Body of pancreas (tissue), 4 donors: ENCODE measurements at regions not wholly inside any gene's neighbourhood (a gene's known extent, or its start where the extent isn't known, plus 50 kb on each side); places are given as distances from the start of the nearest gene placed in this dataset.
"Not testable (repeated sequence)": the region's sequence is repeated elsewhere in the genome, so short reads cannot be mapped to it uniquely, and the experiment has no call there.

Source experiments
- ATAC-seq: fragments of 150-250 bp; one replicate; pipeline ENCODE4 v1.9.1; 2016
- DNase-seq, 4 donors: peaks; one replicate each; pipeline ENCODE4 v3.0.0-alpha.2; 2019
- H3K27ac ChIP-seq, 4 donors: fragments of 200-600 bp; sonication (generic); 1 replicate in 3 of 4; 2 replicates in 1 of 4; pipeline versions ENCODE4 v1.5.1 to v1.6.1; 2016 to 2019; ENCODE audit warnings: mild to moderate bottlenecking in 1 of 4, mixed read lengths in 1 of 4, moderate library complexity in 1 of 4
- H3K27me3 ChIP-seq, 2 donors: fragments of 200-600 bp; sonication (generic); one replicate each; pipeline ENCODE4 v1.6.0; 2016; ENCODE audit warnings: mild to moderate bottlenecking in 1 of 2
- H3K36me3 ChIP-seq, 2 donors: fragments of 200-600 bp; sonication (generic); replicated peaks in 1 of 2; 2 replicates each; pipeline ENCODE4 v1.5.1; 2016; ENCODE audit warnings: low read depth in 2 of 2; ENCODE audit not compliant: insufficient read depth in 1 of 2
- H3K4me1 ChIP-seq: fragments of 200-600 bp; sonication (generic); one replicate; pipeline ENCODE4 v1.6.0; 2016
- H3K4me3 ChIP-seq, 2 donors: fragments of 200-600 bp; sonication (generic); 1 replicate in 1 of 2; 2 replicates in 1 of 2; pipeline ENCODE4 v1.5.1; 2016 to 2019
- H3K9me3 ChIP-seq, 3 donors: fragments of 200-600 bp; sonication (generic); 1 replicate in 2 of 3; 2 replicates in 1 of 3; pipeline ENCODE4 v1.5.1; 2016
- POLR2A ChIP-seq, 3 donors: fragments of 450-650 bp; IDR thresholded peaks; one replicate each; pipeline ENCODE4 v1.6.1; 2016; ENCODE audit warnings: antibody characterized with exemption in 3 of 3, mild to moderate bottlenecking in 2 of 3
- WGBS, 2 donors: methylation state at CpG; one replicate each; pipeline ENCODE4 v1.1.5; 2017; 5-methylcytosine and 5-hydroxymethylcytosine counted together
- intact Hi-C: fragments of 100-400 bp; cut with DNase I; formaldehyde crosslinking; loops from one replicate; pipeline ENCODE4 v1.15.1; 2023
- TF ChIP-seq, protein P1 (sequence below), 7 experiments: fragments of 450-650 bp in 4 of 7; fragments of 200-600 bp in 3 of 7; sonication (generic) in 3 of 7; IDR thresholded peaks; one replicate each; pipeline ENCODE4 v1.5.1; 2016 to 2019; ENCODE audit warnings: antibody characterized with exemption in 7 of 7

DNA sequence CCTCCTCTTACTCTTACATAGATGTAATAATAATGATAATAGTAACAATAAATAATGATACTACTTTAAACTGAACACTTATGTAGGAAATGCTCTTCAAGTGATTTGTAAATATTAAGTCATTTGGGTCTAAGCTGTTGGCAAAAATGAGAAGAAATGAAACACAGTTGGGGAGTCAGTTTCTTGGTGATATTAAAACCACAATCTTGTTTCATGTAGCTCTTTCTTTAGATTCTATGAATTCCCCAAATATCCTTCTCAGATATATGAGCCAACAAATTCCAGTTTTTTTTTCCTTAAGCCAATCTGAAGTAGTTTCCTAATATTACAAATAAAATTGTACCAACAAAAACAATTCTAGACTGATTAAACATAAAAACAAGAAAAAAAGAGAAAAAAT is 1115.6 kb upstream of the CNTN5 start:
- H3K36me3 ChIP-seq: no peaks in the 10 kb centered on the region
- ATAC-seq: no peak
- no peak overlapping the region for H3K4me3 ChIP-seq
- H3K4me1 ChIP-seq: no peaks in the 10 kb centered on the region
- TF ChIP-seq POLR2A (IDR thresholded peaks at IDR 0.05): no peak
- TF ChIP-seq, protein P1, sequence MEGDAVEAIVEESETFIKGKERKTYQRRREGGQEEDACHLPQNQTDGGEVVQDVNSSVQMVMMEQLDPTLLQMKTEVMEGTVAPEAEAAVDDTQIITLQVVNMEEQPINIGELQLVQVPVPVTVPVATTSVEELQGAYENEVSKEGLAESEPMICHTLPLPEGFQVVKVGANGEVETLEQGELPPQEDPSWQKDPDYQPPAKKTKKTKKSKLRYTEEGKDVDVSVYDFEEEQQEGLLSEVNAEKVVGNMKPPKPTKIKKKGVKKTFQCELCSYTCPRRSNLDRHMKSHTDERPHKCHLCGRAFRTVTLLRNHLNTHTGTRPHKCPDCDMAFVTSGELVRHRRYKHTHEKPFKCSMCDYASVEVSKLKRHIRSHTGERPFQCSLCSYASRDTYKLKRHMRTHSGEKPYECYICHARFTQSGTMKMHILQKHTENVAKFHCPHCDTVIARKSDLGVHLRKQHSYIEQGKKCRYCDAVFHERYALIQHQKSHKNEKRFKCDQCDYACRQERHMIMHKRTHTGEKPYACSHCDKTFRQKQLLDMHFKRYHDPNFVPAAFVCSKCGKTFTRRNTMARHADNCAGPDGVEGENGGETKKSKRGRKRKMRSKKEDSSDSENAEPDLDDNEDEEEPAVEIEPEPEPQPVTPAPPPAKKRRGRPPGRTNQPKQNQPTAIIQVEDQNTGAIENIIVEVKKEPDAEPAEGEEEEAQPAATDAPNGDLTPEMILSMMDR (IDR thresholded peaks at IDR 0.05): no peak
- no peaks in the 10 kb centered on the region for H3K27me3 ChIP-seq
- DNase-seq: no peak
- intact Hi-C loops: no loop called here
- H3K9me3 ChIP-seq: no peaks in the 10 kb centered on the region
- H3K27ac ChIP-seq: no peak overlapping the region

DNA sequence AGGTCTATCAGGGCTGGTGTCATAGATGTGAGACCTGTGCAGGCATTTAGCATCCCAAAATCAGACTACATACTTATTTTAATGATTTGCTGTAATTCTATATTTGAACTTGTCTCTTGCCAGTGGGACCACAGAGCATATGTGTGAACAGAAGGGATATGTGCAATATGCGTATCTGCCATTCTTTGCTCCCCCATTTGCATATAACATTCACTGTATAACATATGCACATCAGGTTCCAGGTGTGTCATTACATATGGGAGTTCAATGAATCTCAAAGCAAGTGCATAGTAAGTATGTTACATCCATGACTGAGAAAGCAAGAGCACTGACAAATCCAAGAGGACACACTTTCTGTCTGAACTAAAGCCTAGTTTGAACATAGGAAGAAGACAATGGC is 1115.1 kb upstream of the CNTN5 start:
- no peak for ATAC-seq
- Histone ChIP-seq H3K4me1 (no peaks in the 10 kb centered on the region), H3K9me3 (no peaks in the 10 kb centered on the region), H3K36me3 (no peaks in the 10 kb centered on the region), H3K4me3 (no peak overlapping the region), H3K27ac (no peak overlapping the region), H3K27me3 (no peaks in the 10 kb centered on the region)
- 63 to 68% methylated on average over 1 of the region's 1 CpG for WGBS, 2 donors
- no peak for DNase-seq
- intact Hi-C loops: no loop called here
- TF ChIP-seq, protein P1 (IDR thresholded peaks at IDR 0.05): no peak
- no peak for TF ChIP-seq POLR2A (IDR thresholded peaks at IDR 0.05)

DNA sequence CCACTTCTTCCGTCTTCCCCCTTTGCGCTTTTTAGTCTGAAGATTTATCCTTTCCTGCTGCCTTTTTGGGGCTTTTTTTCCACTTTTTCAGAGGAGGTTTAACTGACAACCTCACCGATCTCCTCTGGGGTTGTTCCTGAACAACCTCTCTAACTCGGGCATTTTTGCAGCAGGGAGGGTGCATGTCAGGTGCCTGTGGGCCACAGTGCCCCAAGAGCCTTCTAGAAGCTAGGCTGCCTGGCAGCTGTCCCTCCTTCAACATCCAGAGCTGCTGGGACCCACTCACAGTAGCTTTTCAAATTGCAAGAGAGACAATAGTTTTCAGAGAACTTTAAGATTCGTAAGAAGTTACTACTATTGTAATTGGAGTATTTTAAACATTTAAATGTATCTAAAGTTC is 1112.4 kb upstream of the CNTN5 start:
- no peak overlapping the region for H3K27ac ChIP-seq
- intact Hi-C loops: no loop called here
- WGBS, 2 donors: 62 to 64% methylated on average over 5 of the region's 5 CpGs
- H3K27me3 ChIP-seq: no peaks in the 10 kb centered on the region
- no peaks in the 10 kb centered on the region for H3K9me3 ChIP-seq
- H3K4me1 ChIP-seq: no peaks in the 10 kb centered on the region
- ATAC-seq (no peak), DNase-seq (no peak)
- no peak overlapping the region for H3K4me3 ChIP-seq
- no peaks in the 10 kb centered on the region for H3K36me3 ChIP-seq
- TF ChIP-seq, protein P1 (IDR thresholded peaks at IDR 0.05): no peak
- TF ChIP-seq POLR2A (IDR thresholded peaks at IDR 0.05): no peak

DNA sequence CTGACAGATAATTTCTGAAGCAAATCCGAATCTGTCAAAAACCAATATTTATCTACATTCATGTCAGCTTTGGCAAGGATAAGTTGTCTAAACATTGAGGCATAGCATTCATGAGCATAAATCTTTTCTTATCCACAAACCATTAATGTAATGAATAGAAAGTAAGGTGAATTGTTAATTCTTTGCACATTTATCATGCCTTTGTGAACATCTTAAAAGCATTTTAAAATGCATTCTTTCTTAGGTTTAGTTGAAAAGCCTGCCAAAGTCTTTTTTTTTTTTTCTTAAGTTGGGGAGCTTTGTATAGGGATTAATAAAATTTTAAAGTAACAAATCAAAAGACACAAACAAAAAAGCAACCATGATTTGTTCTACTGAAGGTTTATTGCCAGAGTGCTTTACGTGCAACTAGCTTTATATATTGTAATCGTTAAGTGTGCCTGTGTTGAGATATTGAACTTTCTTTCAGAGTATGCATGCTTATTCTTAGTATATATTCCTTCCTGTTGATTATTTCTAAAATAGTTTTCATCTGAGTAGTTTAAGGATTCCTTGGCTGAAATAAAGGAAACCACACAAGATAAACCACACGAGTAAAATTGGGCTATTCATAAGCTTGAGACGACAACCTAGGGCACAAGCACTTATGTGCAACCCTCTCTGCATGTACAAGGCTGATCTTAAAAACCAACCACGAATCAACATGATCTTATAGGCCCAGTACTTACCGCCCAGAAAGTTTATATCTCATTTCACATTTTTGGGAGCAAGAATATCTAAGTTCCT is 1110.9 kb upstream of the CNTN5 start:
- 38 to 39% methylated on average over 7 of the region's 7 CpGs for WGBS, 2 donors
- Histone ChIP-seq H3K36me3 (no peaks in the 10 kb centered on the region), H3K27ac (no peak overlapping the region), H3K4me1 (no peaks in the 10 kb centered on the region), H3K27me3 (no peaks in the 10 kb centered on the region), H3K4me3 (no peak overlapping the region), H3K9me3 (no peaks in the 10 kb centered on the region)
- intact Hi-C loops: no loop called here
- ATAC-seq: no peak
- DNase-seq: no peak
- no peak for TF ChIP-seq POLR2A (IDR thresholded peaks at IDR 0.05)
- TF ChIP-seq, protein P1 (IDR thresholded peaks at IDR 0.05): no peak

DNA sequence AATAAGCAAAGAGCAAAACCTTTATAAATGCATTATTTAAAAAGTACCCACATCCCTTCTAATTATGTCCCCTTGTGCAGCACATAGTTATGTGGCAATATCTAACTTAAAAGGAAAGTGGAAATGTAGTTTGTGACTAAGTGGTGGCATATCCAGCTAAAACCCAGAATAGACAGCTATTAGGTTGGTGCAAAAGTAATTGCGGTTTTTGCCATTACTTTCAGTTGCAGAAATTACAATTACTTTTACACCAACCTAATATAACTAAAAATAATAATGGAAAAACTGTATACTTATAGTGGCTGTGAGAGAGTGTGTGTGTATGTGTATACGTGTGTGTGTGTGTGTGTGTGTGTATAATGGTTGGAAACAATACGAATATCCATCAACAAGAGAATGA is 1108.1 kb upstream of the CNTN5 start:
- TF ChIP-seq, protein P1 (IDR thresholded peaks at IDR 0.05): no peak
- no peak for TF ChIP-seq POLR2A (IDR thresholded peaks at IDR 0.05)
- intact Hi-C loops: no loop called here
- WGBS, 2 donors: 68 to 71% methylated on average over 3 of the region's 3 CpGs
- ATAC-seq (no peak), DNase-seq (no peak)
- Histone ChIP-seq H3K4me3 (no peak overlapping the region), H3K4me1 (no peaks in the 10 kb centered on the region), H3K36me3 (no peaks in the 10 kb centered on the region), H3K27ac (no peak overlapping the region), H3K27me3 (no peaks in the 10 kb centered on the region), H3K9me3 (no peaks in the 10 kb centered on the region)

DNA sequence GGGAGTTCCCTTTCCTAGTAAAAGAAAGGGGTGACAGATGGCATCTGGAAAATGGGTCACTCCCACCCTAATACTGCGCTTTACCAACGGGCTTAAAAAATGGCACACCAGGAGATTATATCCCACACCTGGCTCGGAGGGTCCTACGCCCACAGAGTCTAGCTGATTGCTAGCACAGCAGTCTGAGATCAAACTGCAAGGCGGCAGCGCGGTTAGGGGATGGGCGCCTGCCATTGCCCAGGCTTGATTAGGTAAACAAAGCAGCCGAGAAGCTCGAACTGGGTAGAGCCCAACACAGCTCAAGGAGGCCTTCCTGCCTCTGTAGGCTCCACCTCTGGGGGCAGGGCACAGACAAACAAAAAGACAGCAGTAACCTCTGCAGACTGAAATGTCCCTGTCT is 1097.8 kb upstream of the CNTN5 start:
- WGBS, 2 donors: 81 to 83% methylated on average over 10 of the region's 10 CpGs
- H3K27me3 ChIP-seq, intact Hi-C loops, H3K4me3 ChIP-seq, H3K9me3 ChIP-seq, H3K4me1 ChIP-seq, H3K27ac ChIP-seq, H3K36me3 ChIP-seq, ATAC-seq, DNase-seq: not testable (repeated sequence)
